Right atrium auricular region (tissue), 2 donors: ENCODE measurements at regions not wholly inside any gene's neighbourhood (a gene's known extent, or its start where the extent isn't known, plus 50 kb on each side); places are given as distances from the start of the nearest gene placed in this dataset.

Experiments used
- DNase-seq: peaks from one replicate; pipeline ENCODE4 v3.0.0-alpha.2; 2019; ENCODE audit warnings: low spot score
- H3K27ac ChIP-seq, 2 donors: fragments of 200-600 bp; sonication (generic); 1 replicate in 1 of 2; 2 replicates in 1 of 2; pipeline ENCODE4 v1.5.1; 2016 to 2019
- H3K27me3 ChIP-seq, 2 donors: fragments of 200-600 bp; sonication (generic); one replicate each; pipeline versions ENCODE4 v1.5.1 to v1.6.0; 2017 to 2019
- H3K36me3 ChIP-seq: fragments of 200-600 bp; sonication (generic); one replicate; pipeline ENCODE4 v1.5.1; 2016
- H3K4me1 ChIP-seq, 2 donors: fragments of 200-600 bp; sonication (generic); one replicate each; pipeline versions ENCODE4 v1.5.1 to v1.6.0; 2017 to 2019
- H3K4me3 ChIP-seq, 2 donors: fragments of 200-600 bp; sonication (generic); 1 replicate in 1 of 2; 2 replicates in 1 of 2; pipeline ENCODE4 v1.5.1; 2017 to 2019; ENCODE audit warnings: mild to moderate bottlenecking in 1 of 2, moderate library complexity in 1 of 2
- H3K9me3 ChIP-seq, 2 donors: fragments of 200-600 bp; sonication (generic); one replicate each; pipeline ENCODE4 v1.5.1; 2019
- TF ChIP-seq, protein P1 (sequence below), 2 donors: fragments of 200-600 bp; sonication (generic); IDR thresholded peaks; one replicate each; pipeline ENCODE4 v1.5.1; 2019; ENCODE audit warnings: antibody characterized with exemption in 2 of 2

DNA sequence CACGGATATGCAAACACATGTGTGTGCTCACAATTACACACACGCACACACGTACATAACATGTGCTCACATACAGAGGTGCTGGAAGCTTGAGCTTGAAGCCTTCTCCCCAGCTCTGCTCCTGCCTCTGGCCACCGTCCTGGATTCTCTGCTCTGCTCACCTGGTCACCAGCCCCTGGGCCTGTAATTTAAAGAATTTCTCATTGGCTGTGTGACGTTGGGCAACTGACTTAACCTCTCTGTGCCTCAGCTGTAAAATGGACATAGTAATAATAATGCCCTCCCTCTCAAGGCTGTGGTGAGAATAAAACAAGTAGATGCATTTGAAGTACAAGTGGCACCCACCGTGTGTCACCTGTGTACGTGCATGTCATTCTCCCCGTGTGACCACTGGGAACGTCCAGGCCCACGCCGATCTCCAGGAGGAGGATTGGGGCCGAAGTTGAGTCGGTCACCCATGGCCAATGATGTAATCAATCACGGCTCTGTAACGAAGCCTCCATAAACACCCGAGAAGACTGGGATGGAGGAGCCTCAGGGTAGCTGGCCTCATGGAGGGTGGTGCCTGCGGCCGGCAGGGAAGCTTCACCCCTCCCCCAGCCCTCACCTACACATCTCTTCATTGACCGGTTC is 160.9 kb upstream of the AFDN start:
- H3K9me3 ChIP-seq = no peaks in the 10 kb centered on the region
- H3K36me3 ChIP-seq = no peaks in the 10 kb centered on the region

GRCh38 chr6:167666571-167667203 is 160.0 kb upstream of the AFDN start:
- no peak overlapping the region for H3K27ac ChIP-seq
- TF ChIP-seq, protein P1, sequence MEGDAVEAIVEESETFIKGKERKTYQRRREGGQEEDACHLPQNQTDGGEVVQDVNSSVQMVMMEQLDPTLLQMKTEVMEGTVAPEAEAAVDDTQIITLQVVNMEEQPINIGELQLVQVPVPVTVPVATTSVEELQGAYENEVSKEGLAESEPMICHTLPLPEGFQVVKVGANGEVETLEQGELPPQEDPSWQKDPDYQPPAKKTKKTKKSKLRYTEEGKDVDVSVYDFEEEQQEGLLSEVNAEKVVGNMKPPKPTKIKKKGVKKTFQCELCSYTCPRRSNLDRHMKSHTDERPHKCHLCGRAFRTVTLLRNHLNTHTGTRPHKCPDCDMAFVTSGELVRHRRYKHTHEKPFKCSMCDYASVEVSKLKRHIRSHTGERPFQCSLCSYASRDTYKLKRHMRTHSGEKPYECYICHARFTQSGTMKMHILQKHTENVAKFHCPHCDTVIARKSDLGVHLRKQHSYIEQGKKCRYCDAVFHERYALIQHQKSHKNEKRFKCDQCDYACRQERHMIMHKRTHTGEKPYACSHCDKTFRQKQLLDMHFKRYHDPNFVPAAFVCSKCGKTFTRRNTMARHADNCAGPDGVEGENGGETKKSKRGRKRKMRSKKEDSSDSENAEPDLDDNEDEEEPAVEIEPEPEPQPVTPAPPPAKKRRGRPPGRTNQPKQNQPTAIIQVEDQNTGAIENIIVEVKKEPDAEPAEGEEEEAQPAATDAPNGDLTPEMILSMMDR (IDR thresholded peaks at IDR 0.05) = no peak
- H3K27me3 ChIP-seq = no peaks in the 10 kb centered on the region
- H3K9me3 ChIP-seq = no peaks in the 10 kb centered on the region
- no peak overlapping the region for H3K4me3 ChIP-seq
- no peak for DNase-seq
- H3K4me1 ChIP-seq = peaks cover 0 to 11% of the 10 kb centered on the region in 2 donors
- no peaks in the 10 kb centered on the region for H3K36me3 ChIP-seq

More for the DNA sequence above, 160.9 kb upstream of the AFDN start:
- TF ChIP-seq, protein P1 (IDR thresholded peaks at IDR 0.05) = no peak
- H3K4me1 ChIP-seq = peaks cover 0 to 11% of the 10 kb centered on the region in 2 donors
- DNase-seq = no peak
- no peaks in the 10 kb centered on the region for H3K27me3 ChIP-seq
- no peak overlapping the region for H3K4me3 ChIP-seq
- H3K27ac ChIP-seq = no peak overlapping the region

GRCh38 chr6:167667204-167668018 is 159.3 kb upstream of the AFDN start:
- H3K4me3 ChIP-seq = no peak overlapping the region
- H3K9me3 ChIP-seq = no peaks in the 10 kb centered on the region
- no peaks in the 10 kb centered on the region for H3K36me3 ChIP-seq
- TF ChIP-seq, protein P1 (IDR thresholded peaks at IDR 0.05) = no peak
- no peaks in the 10 kb centered on the region for H3K27me3 ChIP-seq
- DNase-seq = no peak
- H3K27ac ChIP-seq = no peak overlapping the region
- peaks cover 0 to 11% of the 10 kb centered on the region in 2 donors for H3K4me1 ChIP-seq

DNA sequence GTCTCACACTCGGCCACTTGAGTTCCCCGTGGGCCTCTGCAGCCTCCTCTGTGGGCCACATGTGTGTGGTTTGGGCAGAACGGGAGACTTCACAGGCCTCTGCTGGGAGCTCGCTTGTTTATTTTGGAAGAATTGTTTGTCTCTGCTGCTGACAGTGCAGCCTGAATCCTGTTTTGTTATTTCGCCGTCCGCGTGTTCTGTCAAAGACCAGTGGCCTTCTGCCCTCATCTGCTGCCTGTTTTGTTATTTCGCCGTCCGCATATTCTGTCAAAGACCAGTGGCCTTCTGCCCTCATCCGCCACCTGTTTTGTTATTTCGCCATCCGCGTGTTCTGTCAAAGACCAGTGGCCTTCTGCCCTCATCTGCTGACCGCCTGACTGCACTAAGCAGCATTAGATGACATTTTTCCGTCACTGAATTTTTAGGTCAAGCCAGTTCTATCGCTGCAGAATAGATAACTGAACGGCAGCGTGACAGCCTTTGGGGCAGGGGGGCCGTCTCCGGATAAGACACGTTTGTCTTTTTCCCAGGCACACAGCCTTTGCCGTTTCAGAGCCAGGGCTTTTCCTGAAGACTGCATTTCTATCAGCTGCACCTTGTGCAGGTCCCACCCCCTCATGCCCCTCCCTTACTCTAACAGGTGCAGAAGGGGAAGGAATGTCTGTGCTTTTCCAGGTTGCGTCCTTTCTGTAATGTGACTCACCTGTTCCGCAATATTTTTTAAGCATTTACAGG is 158.5 kb upstream of the AFDN start:
- no peak overlapping the region for H3K27ac ChIP-seq

More for the DNA sequence above, 158.5 kb upstream of the AFDN start:
- no peaks in the 10 kb centered on the region for H3K36me3 ChIP-seq
- TF ChIP-seq, protein P1 (IDR thresholded peaks at IDR 0.05) = no peak
- H3K27me3 ChIP-seq = no peaks in the 10 kb centered on the region
- H3K9me3 ChIP-seq = no peaks in the 10 kb centered on the region
- no peak overlapping the region for H3K4me3 ChIP-seq
- DNase-seq = no peak
- H3K4me1 ChIP-seq = peaks cover 0 to 11% of the 10 kb centered on the region in 2 donors
